Skin of body (tissue), 1 donor: ENCODE measurements at regions not wholly inside any gene's neighbourhood (a gene's known extent, or its start where the extent isn't known, plus 50 kb on each side); places are given as distances from the start of the nearest gene placed in this dataset.

Experiments
- DNase-seq: peaks from one replicate; lab custom pipeline; 2025; lab: John Stamatoyannopoulos, UW

DNA sequence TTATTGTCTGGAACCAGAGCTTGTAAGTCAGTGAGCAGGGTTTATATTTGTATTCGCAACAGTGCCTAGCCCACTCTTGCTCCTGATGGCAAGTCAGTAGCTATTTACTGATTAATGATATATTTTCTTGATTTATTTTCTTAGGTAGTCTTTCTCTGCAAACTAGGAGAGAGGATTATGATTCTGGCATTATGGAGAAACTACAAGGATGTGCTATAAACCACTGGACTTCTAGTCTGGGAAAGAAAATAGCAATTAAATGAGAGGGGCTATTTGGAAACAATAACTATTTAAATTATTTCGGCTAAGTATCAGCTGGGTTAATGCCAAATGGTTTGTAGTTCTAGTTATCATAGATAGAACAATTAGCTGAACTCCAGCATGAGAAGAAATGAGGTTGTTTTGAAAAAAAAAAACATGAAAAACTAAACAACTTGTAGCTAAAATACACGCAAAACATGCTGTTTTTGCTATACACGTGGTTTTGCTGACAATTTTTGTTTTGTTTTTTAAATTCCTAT is 304.9 kb upstream of the TCF21 start:
- no peak for DNase-seq

DNA sequence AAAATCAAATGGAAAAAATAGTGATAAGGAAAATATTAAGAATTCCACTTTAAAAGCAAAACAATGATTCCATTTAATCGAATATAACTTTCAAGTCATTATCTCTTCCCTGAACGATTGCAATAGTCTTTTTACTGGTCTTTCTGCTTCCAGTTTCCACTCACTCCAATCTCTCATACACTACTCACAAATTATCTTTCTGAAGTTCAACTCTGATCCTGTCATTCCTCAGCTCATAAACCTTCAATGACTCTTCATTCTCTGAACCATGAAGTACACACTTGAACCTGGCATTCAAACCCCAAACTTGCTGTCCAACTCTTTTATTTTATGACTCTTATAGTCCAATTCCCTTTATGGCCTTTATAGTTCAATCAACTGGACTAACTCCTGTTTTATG is 304.1 kb upstream of the TCF21 start:
- DNase-seq = no peak

DNA sequence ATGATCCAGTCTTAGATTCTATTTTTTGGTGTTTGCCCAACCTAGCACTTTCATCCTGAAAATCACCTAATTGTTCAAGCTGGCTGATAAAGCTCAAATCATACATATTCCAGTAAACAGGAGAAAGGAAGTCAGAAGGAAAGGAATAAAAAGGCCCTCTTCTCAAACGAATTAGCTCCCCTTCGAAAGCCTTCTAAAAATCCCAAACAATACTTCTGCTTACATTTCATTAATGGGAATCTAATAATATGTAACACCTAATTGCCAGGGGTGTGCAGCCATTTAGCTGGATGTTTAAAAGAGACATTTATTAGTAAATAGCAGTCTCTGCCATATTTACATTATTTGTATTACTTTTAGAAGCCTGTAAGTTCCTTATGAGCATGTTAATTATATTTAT is 302.9 kb upstream of the TCF21 start:
- DNase-seq = no peak

GRCh38 chr6:133587546-133588160 is 301.3 kb upstream of the TCF21 start:
- DNase-seq = peak; percentile 77

DNA sequence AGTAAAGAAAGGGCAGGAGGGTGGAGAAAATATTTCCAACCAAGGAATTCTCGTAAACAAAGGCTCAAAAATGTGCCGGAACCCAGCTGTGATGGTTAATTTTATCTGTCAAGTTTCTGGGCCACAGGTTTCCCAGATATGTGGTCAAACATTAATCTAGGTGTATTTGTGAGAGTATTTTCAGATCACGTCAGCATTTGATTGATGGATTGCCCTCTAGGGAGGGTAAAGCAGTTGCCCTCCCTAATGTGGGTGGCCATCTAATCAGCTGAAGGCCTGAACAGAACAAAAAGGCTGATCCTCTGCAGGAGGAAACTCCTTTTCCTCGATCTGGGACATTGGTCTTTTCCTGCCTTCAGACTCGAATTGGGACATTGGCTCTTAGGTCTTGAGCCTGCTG is 298.7 kb upstream of the TCF21 start:
- DNase-seq = no peak

DNA sequence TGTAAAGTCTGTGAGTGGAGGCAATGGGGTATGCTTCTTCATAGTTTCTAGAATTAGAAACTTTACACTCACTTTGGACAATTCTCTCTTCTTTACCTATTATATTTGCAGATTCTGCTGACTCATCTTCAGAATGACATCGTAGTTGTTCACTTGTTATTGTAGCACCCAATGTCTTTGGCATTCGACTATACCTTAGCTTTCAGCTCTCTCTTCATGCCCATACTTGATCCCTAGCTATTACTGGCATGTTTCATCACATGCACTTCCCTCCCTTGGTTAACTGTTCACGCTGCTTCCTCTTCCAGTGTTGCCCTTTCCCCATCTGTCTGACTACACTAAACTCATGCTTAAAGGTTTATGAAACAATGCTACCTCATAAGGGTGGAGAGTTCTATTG is 298.1 kb upstream of the TCF21 start:
- DNase-seq = no peak

GRCh38 chr6:133591275-133591674 is 297.6 kb upstream of the TCF21 start:
- no peak for DNase-seq

DNA sequence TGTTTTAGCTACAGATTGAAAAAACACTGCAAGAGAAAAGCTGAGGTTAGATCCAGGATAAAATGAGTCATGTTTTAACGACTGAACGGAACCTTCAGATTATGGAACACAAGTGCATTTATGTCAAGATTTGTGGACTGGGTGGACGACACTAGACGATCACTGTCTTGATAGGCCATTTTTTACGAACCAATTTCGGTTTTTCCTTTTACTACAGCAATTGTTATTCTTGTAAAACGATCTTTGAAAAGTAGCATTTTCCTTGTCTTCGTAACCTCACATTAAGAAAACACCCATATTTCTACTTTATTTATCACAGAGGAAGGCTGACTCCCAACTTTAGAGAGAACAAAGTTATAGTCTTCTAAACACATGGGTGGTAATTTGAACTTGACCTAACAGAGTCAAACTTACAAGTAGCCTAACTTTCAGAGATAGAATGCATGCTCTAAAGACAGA is 294.2 kb upstream of the TCF21 start:
- no peak for DNase-seq

GRCh38 chr6:133595111-133595761 is 293.7 kb upstream of the TCF21 start:
- DNase-seq = peak; percentile 81

DNA sequence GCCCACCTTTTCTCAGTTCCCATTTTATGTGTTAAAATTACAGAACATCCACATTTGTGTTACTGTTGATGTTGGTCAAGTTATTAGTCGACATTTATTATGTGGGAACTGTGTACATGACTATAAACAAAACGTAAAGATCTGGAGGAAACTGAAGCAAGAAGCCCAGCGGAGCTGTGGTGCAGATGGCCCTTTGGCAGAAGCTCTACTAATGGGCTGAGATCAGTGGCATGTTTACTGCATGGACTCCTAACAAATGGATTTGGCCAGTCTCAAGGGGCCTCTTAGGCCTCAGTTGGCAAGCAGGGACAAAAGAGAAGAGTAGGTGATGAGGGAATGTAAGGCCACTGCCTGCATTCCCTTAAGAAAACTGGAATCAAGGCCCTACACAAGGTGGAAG is 282.1 kb upstream of the TCF21 start:
- no peak for DNase-seq

DNA sequence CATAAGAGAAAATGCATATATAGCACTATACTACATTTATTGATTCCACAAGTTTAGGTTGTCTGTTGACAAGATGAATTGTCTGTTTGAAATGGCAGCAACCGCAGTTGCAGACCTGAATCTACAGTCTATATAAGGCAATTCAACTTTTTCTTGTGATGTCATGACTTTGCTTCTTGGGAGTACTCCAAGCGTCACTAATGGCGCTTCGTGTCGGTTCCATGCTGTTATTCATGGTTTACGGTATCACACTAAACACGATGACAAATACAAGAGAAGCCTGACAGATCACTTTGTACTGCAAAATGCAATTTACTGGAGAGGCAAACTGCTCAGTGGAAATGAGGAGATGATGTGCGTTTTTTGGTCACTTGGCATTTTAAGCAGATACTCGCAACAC is 280.3 kb upstream of the TCF21 start:
- DNase-seq = no peak

DNA sequence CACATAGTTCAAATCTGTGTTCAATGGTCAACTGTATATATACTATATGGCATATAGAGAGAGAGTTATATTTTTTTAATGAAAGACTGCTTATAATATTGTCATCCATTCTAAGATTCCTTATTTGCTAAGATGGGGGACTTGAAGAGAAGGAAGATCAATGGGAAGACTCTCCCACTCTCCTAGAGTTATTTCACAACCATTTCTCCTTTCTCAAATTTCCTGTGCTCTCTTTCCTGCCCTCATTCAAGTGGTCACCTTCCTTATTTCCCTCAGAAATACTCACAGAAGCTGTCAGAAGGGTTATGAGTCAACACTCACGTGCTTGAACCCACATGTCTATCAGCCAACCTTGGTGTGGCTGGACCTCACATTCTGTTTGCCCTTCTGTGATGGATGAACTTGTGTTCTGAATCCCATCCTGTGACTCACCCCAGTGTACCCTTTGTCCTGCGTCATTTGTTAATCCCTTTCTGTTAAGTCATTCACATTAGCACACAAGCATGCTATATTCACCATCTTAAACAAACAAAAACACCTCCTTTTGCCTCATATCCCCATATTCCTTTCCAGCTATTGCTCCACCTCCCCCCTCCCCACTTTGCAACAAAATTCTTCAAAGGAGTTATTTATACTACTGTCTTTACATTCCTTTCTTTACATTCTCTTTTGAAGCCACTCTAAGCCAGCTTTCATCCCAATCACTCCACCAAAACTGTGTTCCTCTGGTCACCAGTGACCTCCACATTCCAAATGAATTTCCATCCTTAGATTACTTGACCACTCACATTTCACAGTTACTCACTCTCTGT is 279.3 kb upstream of the TCF21 start:
- DNase-seq = no peak

DNA sequence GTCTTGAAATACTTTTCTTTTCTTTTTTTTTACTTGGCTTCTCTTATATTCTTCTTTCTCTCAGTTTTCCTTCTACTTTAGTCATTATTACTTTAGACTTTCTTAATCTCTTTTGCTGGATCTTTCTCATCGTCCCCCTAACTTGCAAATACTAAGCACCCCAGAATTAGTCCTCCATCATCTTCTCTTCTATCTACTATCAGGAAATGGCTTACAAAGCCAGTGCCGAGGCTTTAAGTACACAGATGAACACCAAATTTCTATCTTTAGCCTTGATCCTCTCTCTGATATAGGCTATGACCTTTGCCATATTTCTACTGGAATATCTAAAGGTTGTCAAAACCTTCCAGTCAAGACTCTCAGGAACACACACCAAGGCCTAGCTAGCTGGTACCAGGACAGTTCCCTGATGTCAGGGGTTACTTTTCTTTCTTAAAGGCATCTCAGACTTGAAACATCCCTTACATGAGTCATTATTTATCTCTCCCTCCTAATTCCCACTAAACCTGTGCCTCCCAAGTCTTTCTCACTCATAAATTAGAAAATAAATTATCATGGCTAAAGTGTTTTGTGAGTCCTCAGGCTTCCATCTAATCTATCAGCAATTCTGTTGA is 278.6 kb upstream of the TCF21 start:
- no peak for DNase-seq

DNA sequence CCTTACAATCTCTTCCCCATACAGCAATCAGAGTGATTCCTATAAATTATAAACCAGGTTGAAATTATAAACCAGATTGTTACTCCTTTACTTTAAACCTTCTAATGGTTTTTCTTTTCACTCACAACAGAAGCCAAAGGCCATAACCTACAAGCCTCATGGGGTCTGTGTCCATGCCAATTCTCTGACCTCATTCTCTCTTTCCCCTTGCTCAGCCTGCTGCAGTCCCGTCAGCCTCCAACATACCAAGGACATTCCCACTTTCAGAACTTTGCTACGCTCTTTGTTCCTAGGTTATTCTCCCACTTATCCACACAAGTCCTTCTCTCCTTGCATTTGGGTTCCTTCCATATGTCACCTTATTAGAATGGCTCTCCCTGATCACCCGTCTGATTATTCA is 277.9 kb upstream of the TCF21 start:
- no peak for DNase-seq

GRCh38 chr6:133612459-133612858 is 276.5 kb upstream of the TCF21 start:
- no peak for DNase-seq

DNA sequence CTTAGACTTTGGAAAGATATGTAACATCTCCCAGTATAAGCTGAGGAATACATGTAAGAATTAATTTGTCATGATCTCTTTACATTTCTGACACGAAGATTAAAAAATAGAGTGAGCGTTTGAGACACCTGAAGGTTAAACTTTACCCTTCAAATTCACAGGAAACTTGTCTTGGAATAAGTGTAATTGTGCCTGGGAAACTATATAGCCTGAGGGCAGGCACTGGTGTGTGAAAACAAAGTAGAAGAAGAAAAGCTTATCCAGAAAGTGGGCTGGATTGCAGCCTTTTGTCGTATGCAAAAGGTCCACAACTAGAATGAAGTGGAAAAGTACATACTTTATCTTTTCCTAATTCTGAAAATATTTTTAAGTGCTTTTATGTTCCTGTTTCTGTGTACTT is 275.7 kb upstream of the TCF21 start:
- no peak for DNase-seq

- no peak for DNase-seq
Observed at GRCh38 chr6:133621751-133622150, 267.2 kb upstream of the TCF21 start.

- no peak for DNase-seq
Observed at GRCh38 chr6:133623065-133623464, 265.8 kb upstream of the TCF21 start.

- DNase-seq = no peak
Observed at GRCh38 chr6:133623621-133624020, 265.3 kb upstream of the TCF21 start.

- DNase-seq = no peak
Observed at GRCh38 chr6:133626096-133626666, 262.7 kb upstream of the TCF21 start.

DNA sequence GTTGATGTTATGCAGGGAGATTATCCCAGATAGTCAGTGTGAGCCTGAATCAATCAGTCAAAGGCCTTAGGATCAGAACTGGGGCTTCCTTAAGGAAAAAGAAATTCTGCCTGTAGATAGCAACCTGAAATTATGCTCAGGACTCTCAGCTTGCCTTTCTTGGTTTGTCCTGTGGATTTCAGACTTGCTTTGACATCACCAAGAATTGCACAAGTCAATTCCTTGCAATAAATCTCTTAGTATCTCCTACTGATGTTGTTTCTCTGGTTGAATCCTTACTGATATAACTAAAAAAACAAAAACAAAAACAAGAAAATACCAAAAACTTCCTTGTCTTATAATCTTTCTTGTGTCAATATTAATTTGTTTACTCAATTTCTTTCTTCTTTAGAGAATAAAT is 258.9 kb upstream of the TCF21 start:
- DNase-seq = no peak

DNA sequence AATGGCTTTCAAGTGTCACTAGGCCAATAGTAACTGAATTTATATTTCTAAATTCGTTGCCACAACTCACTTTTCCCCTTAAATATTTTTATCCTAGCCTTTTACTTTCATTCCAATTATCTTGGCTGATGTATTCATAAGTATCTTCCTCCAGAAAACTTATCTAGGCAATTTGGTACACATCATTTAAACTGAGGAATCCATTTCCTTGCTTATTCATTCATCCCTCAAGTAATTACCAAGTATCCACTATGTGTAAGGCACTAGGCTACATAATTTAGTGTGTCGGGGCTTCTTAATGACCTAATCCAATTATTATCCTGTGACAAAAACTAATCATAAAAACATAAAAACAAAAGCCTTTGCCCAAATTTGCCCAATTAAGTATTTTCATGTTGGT is 258.3 kb upstream of the TCF21 start:
- no peak for DNase-seq
